ENCODE measurements at regions not wholly inside any gene's neighbourhood (a gene's known extent, or its start where the extent isn't known, plus 50 kb on each side); places are given as distances from the start of the nearest gene placed in this dataset.

- no peak for DNase-seq (ENCODE audit: low spot score)
Observed at GRCh38 chrX:9196961-9197640, 163.2 kb upstream of the FAM9B start.

GRCh38 chrX:9204560-9204959, 170.6 kb upstream of the FAM9B start:
- DNase-seq (ENCODE audit: low spot score) = no peak

- no peak for DNase-seq (ENCODE audit: low spot score)
Observed at GRCh38 chrX:9205599-9206223, 171.8 kb upstream of the FAM9B start.

GRCh38 chrX:9207142-9207541, 173.2 kb upstream of the FAM9B start:
- no peak for DNase-seq (ENCODE audit: low spot score)

GRCh38 chrX:9211269-9211668, 177.3 kb upstream of the FAM9B start:
- DNase-seq (ENCODE audit: low spot score) = no peak

- DNase-seq (ENCODE audit: low spot score) = no peak
Observed at GRCh38 chrX:9221781-9222180, 187.9 kb upstream of the FAM9B start.

- no peak for DNase-seq (ENCODE audit: low spot score)
Observed at GRCh38 chrX:9222299-9222698, 188.4 kb upstream of the FAM9B start.

- no peak for DNase-seq (ENCODE audit: low spot score)
Observed at GRCh38 chrX:9227276-9227675, 193.3 kb upstream of the FAM9B start.

- DNase-seq (ENCODE audit: low spot score) = no peak
Observed at GRCh38 chrX:9231491-9231890, 197.6 kb upstream of the FAM9B start.

- no peak for DNase-seq (ENCODE audit: low spot score)
Observed at GRCh38 chrX:9233141-9233540, 199.2 kb upstream of the FAM9B start.

- DNase-seq (ENCODE audit: low spot score) = no peak
Observed at GRCh38 chrX:9234315-9234714, 200.4 kb upstream of the FAM9B start.

- no peak for DNase-seq (ENCODE audit: low spot score)
Observed at GRCh38 chrX:9235722-9236121, 201.8 kb upstream of the FAM9B start.

- DNase-seq (ENCODE audit: low spot score) = no peak
Observed at GRCh38 chrX:9240956-9241355, 207.0 kb upstream of the FAM9B start.

GRCh38 chrX:9241427-9241826, 207.5 kb upstream of the FAM9B start:
- DNase-seq (ENCODE audit: low spot score) = no peak

- DNase-seq (ENCODE audit: low spot score) = no peak
Observed at GRCh38 chrX:9249051-9249846, 215.3 kb upstream of the FAM9B start.

GRCh38 chrX:9252182-9252581, 212.7 kb upstream of the TBL1X start:
- no peak for DNase-seq (ENCODE audit: low spot score)

GRCh38 chrX:9253211-9253610, 211.6 kb upstream of the TBL1X start:
- DNase-seq (ENCODE audit: low spot score) = no peak

GRCh38 chrX:9257718-9258420, 207.0 kb upstream of the TBL1X start:
- DNase-seq (ENCODE audit: low spot score) = no peak

GRCh38 chrX:9258421-9259104, 206.3 kb upstream of the TBL1X start:
- no peak for DNase-seq (ENCODE audit: low spot score)

GRCh38 chrX:9260603-9261002, 204.3 kb upstream of the TBL1X start:
- DNase-seq (ENCODE audit: low spot score) = no peak

- peak; percentile 19 for DNase-seq (ENCODE audit: low spot score)
Observed at GRCh38 chrX:9267415-9267814, 197.4 kb upstream of the TBL1X start.

- peak; percentile 11 for DNase-seq (ENCODE audit: low spot score)
Observed at GRCh38 chrX:9269134-9269533, 195.7 kb upstream of the TBL1X start.

Data from HuH-7.5 (cell line).